ENCODE measurements at regions not wholly inside any gene's neighbourhood (a gene's known extent, or its start where the extent isn't known, plus 50 kb on each side); places are given as distances from the start of the nearest gene placed in this dataset.

GRCh38 chr1:217137210-217137881 lies 414.1 kb upstream of the ESRRG start:
- no peak overlapping the region for H3K4me3 ChIP-seq (ENCODE audit: low read depth in 1 of 3, low read length in 3 of 3)
- H3K27ac ChIP-seq (ENCODE audit: low read depth in 1 of 2, low read length in 2 of 2): no peak overlapping the region
- H3K9ac ChIP-seq (ENCODE audit: low read depth in 1 of 2, low read length in 2 of 2): no peak overlapping the region
- H3K9me3 ChIP-seq (ENCODE audit: control insufficient read depth in 4 of 4, low read length in 3 of 4): no peaks in the 10 kb centered on the region
- WGBS: 10% methylated on average over 53 of the region's 53 CpGs
- DNase-seq (ENCODE audit: low spot score): no peak
- peaks cover 0 to 1% (median 0%) of the 10 kb centered on the region in 4 donors for H3K36me3 ChIP-seq (ENCODE audit: control insufficient read depth in 4 of 4, insufficient read depth in 3 of 4, low read depth in 1 of 4, low read length in 3 of 4)
- TF ChIP-seq YY1 (IDR thresholded peaks at IDR 0.05) (no peak), ZBTB33 (IDR thresholded peaks at IDR 0.05) (no peak), REST (IDR thresholded peaks at IDR 0.05) (no peak), FOXA2 (IDR thresholded peaks at IDR 0.05) (no peak), SP1 (IDR thresholded peaks at IDR 0.05) (no peak), JUND (IDR thresholded peaks at IDR 0.05) (no peak), NR2F2 (IDR thresholded peaks at IDR 0.05) (no peak), GABPA (IDR thresholded peaks at IDR 0.05 in 1 of 2, conservative IDR thresholded peaks at IDR 0.05 in 1 of 2) (no peak), CTCF (IDR thresholded peaks at IDR 0.05; ENCODE audit: low read depth, low read length, missing input control) (no peak)
- peaks cover 8 to 27% (median 19%) of the 10 kb centered on the region in 4 donors for H3K27me3 ChIP-seq (ENCODE audit: control insufficient read depth in 4 of 4, insufficient read depth in 4 of 4, low read length in 3 of 4)
- H3K4me1 ChIP-seq (ENCODE audit: control insufficient read depth in 4 of 4, insufficient read depth in 4 of 4, low read length in 3 of 4): peaks cover 0 to 29% (median 25%) of the 10 kb centered on the region in 4 donors

- H3K27me3 ChIP-seq (ENCODE audit: control insufficient read depth in 4 of 4, insufficient read depth in 4 of 4, low read length in 3 of 4): peaks cover 8 to 29% (median 19%) of the 10 kb centered on the region in 4 donors
- peaks cover 0 to 29% (median 25%) of the 10 kb centered on the region in 4 donors for H3K4me1 ChIP-seq (ENCODE audit: control insufficient read depth in 4 of 4, insufficient read depth in 4 of 4, low read length in 3 of 4)
- no peak overlapping the region for H3K27ac ChIP-seq (ENCODE audit: low read depth in 1 of 2, low read length in 2 of 2)
- peaks cover 0 to 1% (median 0%) of the 10 kb centered on the region in 4 donors for H3K36me3 ChIP-seq (ENCODE audit: control insufficient read depth in 4 of 4, insufficient read depth in 3 of 4, low read depth in 1 of 4, low read length in 3 of 4)
- no peaks in the 10 kb centered on the region for H3K9me3 ChIP-seq (ENCODE audit: control insufficient read depth in 4 of 4, low read length in 3 of 4)
- H3K9ac ChIP-seq (ENCODE audit: low read depth in 1 of 2, low read length in 2 of 2): no peak overlapping the region
- no peak overlapping the region for H3K4me3 ChIP-seq (ENCODE audit: low read depth in 1 of 3, low read length in 3 of 3)
- WGBS: 11% methylated on average over 11 of the region's 11 CpGs
- DNase-seq (ENCODE audit: low spot score): no peak
- no peak for TF ChIP-seq YY1 (IDR thresholded peaks at IDR 0.05)
- no peak for TF ChIP-seq EGR1 (IDR thresholded peaks at IDR 0.05; ENCODE audit: low read depth in 2 of 2)
- no peak for TF ChIP-seq TAF1 (conservative IDR thresholded peaks at IDR 0.05)
- TF ChIP-seq RXRA (IDR thresholded peaks at IDR 0.05): no peak
- no peak for TF ChIP-seq FOXA1 (IDR thresholded peaks at IDR 0.05)
- no peak for TF ChIP-seq ZBTB33 (IDR thresholded peaks at IDR 0.05)
- TF ChIP-seq ATF3 (IDR thresholded peaks at IDR 0.05): no peak
- no peak for TF ChIP-seq RAD21 (IDR thresholded peaks at IDR 0.05)
- no peak for TF ChIP-seq HNF4G (IDR thresholded peaks at IDR 0.05)
Measured at GRCh38 chr1:217136895-217137205, 413.6 kb upstream of the ESRRG start.
